ENCODE measurements at regions not wholly inside any gene's neighbourhood (a gene's known extent, or its start where the extent isn't known, plus 50 kb on each side); places are given as distances from the start of the nearest gene placed in this dataset.
"Not testable (repeated sequence)": the region's sequence is repeated elsewhere in the genome, so short reads cannot be mapped to it uniquely, and the experiment has no call there.

- not testable (repeated sequence) for H3K9me3 Mint-ChIP-seq (ENCODE audit: unreplicated experiment)
These were observed 80.8 kb downstream of the POTEB2 start for GRCh38 chr15:20785151-20785936.

GRCh38 chr15:20783598-20784184 lies 82.4 kb downstream of the POTEB2 start:
- H3K4me3 Mint-ChIP-seq (ENCODE audit: unreplicated experiment); H3K4me3 ChIP-seq (ENCODE audit: low read depth, low read length); DNase-seq; H3K9me3 ChIP-seq; H3K4me1 Mint-ChIP-seq (ENCODE audit: low read depth, unreplicated experiment); H3K27ac Mint-ChIP-seq (ENCODE audit: unreplicated experiment); CTCF ChIA-PET; H3K27me3 Mint-ChIP-seq (ENCODE audit: insufficient read depth, unreplicated experiment); POLR2A ChIA-PET; H3K4me1 ChIP-seq; H3K9me3 Mint-ChIP-seq (ENCODE audit: unreplicated experiment); H3K27me3 ChIP-seq (replicated peaks; ENCODE audit: control insufficient read depth, insufficient read depth, low read length); H3K36me3 ChIP-seq (ENCODE audit: control insufficient read depth, insufficient read depth, low read length); BruUV-seq (replicated peaks); intact Hi-C loops (cut with micrococcal nuclease; ENCODE audit: unreplicated experiment); H3K36me3 Mint-ChIP-seq (ENCODE audit: insufficient read depth, unreplicated experiment): not testable (repeated sequence)

More at GRCh38 chr15:20785151-20785936, 80.8 kb downstream of the POTEB2 start:
- H3K27me3 ChIP-seq (replicated peaks; ENCODE audit: control insufficient read depth, insufficient read depth, low read length); POLR2A ChIA-PET; H3K4me1 Mint-ChIP-seq (ENCODE audit: low read depth, unreplicated experiment); H3K27me3 Mint-ChIP-seq (ENCODE audit: insufficient read depth, unreplicated experiment); H3K4me3 Mint-ChIP-seq (ENCODE audit: unreplicated experiment); CTCF ChIA-PET; H3K36me3 Mint-ChIP-seq (ENCODE audit: insufficient read depth, unreplicated experiment); H3K36me3 ChIP-seq (ENCODE audit: control insufficient read depth, insufficient read depth, low read length); H3K27ac Mint-ChIP-seq (ENCODE audit: unreplicated experiment); H3K4me1 ChIP-seq; H3K9me3 ChIP-seq; BruUV-seq (replicated peaks); H3K4me3 ChIP-seq (ENCODE audit: low read depth, low read length); intact Hi-C loops (cut with micrococcal nuclease; ENCODE audit: unreplicated experiment): not testable (repeated sequence)
- peak in 1 of 2 experiments; percentile 14 for DNase-seq

GRCh38 chr15:20775412-20775811 lies 90.7 kb downstream of the POTEB2 start:
- BruUV-seq (replicated peaks); H3K4me1 ChIP-seq; DNase-seq; POLR2A ChIA-PET; H3K27ac Mint-ChIP-seq (ENCODE audit: unreplicated experiment); intact Hi-C loops (cut with micrococcal nuclease; ENCODE audit: unreplicated experiment); H3K4me1 Mint-ChIP-seq (ENCODE audit: low read depth, unreplicated experiment); CTCF ChIA-PET; H3K9me3 ChIP-seq; H3K4me3 ChIP-seq (ENCODE audit: low read depth, low read length); H3K27me3 ChIP-seq (replicated peaks; ENCODE audit: control insufficient read depth, insufficient read depth, low read length); H3K36me3 Mint-ChIP-seq (ENCODE audit: insufficient read depth, unreplicated experiment); H3K27me3 Mint-ChIP-seq (ENCODE audit: insufficient read depth, unreplicated experiment); H3K36me3 ChIP-seq (ENCODE audit: control insufficient read depth, insufficient read depth, low read length); H3K9me3 Mint-ChIP-seq (ENCODE audit: unreplicated experiment); H3K4me3 Mint-ChIP-seq (ENCODE audit: unreplicated experiment): not testable (repeated sequence)

GRCh38 chr15:20767943-20768342 lies 98.2 kb downstream of the POTEB2 start:
- H3K4me1 ChIP-seq; H3K4me3 ChIP-seq (ENCODE audit: low read depth, low read length); POLR2A ChIA-PET; H3K9me3 Mint-ChIP-seq (ENCODE audit: unreplicated experiment); H3K27me3 Mint-ChIP-seq (ENCODE audit: insufficient read depth, unreplicated experiment); intact Hi-C loops (cut with micrococcal nuclease; ENCODE audit: unreplicated experiment); BruUV-seq (replicated peaks); H3K36me3 ChIP-seq (ENCODE audit: control insufficient read depth, insufficient read depth, low read length); H3K27ac Mint-ChIP-seq (ENCODE audit: unreplicated experiment); CTCF ChIA-PET; H3K4me1 Mint-ChIP-seq (ENCODE audit: low read depth, unreplicated experiment); H3K9me3 ChIP-seq; H3K4me3 Mint-ChIP-seq (ENCODE audit: unreplicated experiment); H3K36me3 Mint-ChIP-seq (ENCODE audit: insufficient read depth, unreplicated experiment); DNase-seq; H3K27me3 ChIP-seq (replicated peaks; ENCODE audit: control insufficient read depth, insufficient read depth, low read length): not testable (repeated sequence)

GRCh38 chr15:20762422-20762821 lies 103.7 kb downstream of the POTEB2 start:
- H3K36me3 ChIP-seq (ENCODE audit: control insufficient read depth, insufficient read depth, low read length); H3K4me3 ChIP-seq (ENCODE audit: low read depth, low read length); intact Hi-C loops (cut with micrococcal nuclease; ENCODE audit: unreplicated experiment); POLR2A ChIA-PET; DNase-seq; H3K9me3 ChIP-seq; H3K27ac Mint-ChIP-seq (ENCODE audit: unreplicated experiment); CTCF ChIA-PET; BruUV-seq (replicated peaks); H3K27me3 Mint-ChIP-seq (ENCODE audit: insufficient read depth, unreplicated experiment); H3K4me1 Mint-ChIP-seq (ENCODE audit: low read depth, unreplicated experiment); H3K4me1 ChIP-seq; H3K4me3 Mint-ChIP-seq (ENCODE audit: unreplicated experiment); H3K27me3 ChIP-seq (replicated peaks; ENCODE audit: control insufficient read depth, insufficient read depth, low read length); H3K9me3 Mint-ChIP-seq (ENCODE audit: unreplicated experiment); H3K36me3 Mint-ChIP-seq (ENCODE audit: insufficient read depth, unreplicated experiment): not testable (repeated sequence)

GRCh38 chr15:20756440-20756839 lies 109.7 kb downstream of the POTEB2 start:
- H3K4me3 ChIP-seq (ENCODE audit: low read depth, low read length); H3K27ac Mint-ChIP-seq (ENCODE audit: unreplicated experiment); CTCF ChIA-PET; H3K9me3 ChIP-seq; DNase-seq; BruUV-seq (replicated peaks); H3K27me3 ChIP-seq (replicated peaks; ENCODE audit: control insufficient read depth, insufficient read depth, low read length); H3K9me3 Mint-ChIP-seq (ENCODE audit: unreplicated experiment); H3K4me1 ChIP-seq; H3K4me1 Mint-ChIP-seq (ENCODE audit: low read depth, unreplicated experiment); intact Hi-C loops (cut with micrococcal nuclease; ENCODE audit: unreplicated experiment); H3K4me3 Mint-ChIP-seq (ENCODE audit: unreplicated experiment); H3K27me3 Mint-ChIP-seq (ENCODE audit: insufficient read depth, unreplicated experiment); H3K36me3 ChIP-seq (ENCODE audit: control insufficient read depth, insufficient read depth, low read length); POLR2A ChIA-PET; H3K36me3 Mint-ChIP-seq (ENCODE audit: insufficient read depth, unreplicated experiment): not testable (repeated sequence)

- intact Hi-C loops (cut with micrococcal nuclease; ENCODE audit: unreplicated experiment); H3K27me3 ChIP-seq (replicated peaks; ENCODE audit: control insufficient read depth, insufficient read depth, low read length); H3K4me3 ChIP-seq (ENCODE audit: low read depth, low read length); H3K9me3 Mint-ChIP-seq (ENCODE audit: unreplicated experiment); H3K36me3 ChIP-seq (ENCODE audit: control insufficient read depth, insufficient read depth, low read length); BruUV-seq (replicated peaks); H3K36me3 Mint-ChIP-seq (ENCODE audit: insufficient read depth, unreplicated experiment); H3K4me3 Mint-ChIP-seq (ENCODE audit: unreplicated experiment); H3K9me3 ChIP-seq; CTCF ChIA-PET; H3K27me3 Mint-ChIP-seq (ENCODE audit: insufficient read depth, unreplicated experiment); H3K27ac Mint-ChIP-seq (ENCODE audit: unreplicated experiment); H3K4me1 Mint-ChIP-seq (ENCODE audit: low read depth, unreplicated experiment); H3K4me1 ChIP-seq; POLR2A ChIA-PET: not testable (repeated sequence)
- DNase-seq, result peak; percentile 32 to 43
These were observed 110.3 kb downstream of the POTEB2 start for GRCh38 chr15:20755665-20756398.
